IMR-90 (cell line): ENCODE measurements at regions not wholly inside any gene's neighbourhood (a gene's known extent, or its start where the extent isn't known, plus 50 kb on each side); places are given as distances from the start of the nearest gene placed in this dataset.
"Not testable (repeated sequence)": the region's sequence is repeated elsewhere in the genome, so short reads cannot be mapped to it uniquely, and the experiment has no call there.

Experiments
- ATAC-seq: fragments of 200-7000 bp; cut with Tn5 transposase; 2 replicates; pipeline ENCODE4 v1.9.1; 2020; ENCODE audit warnings: low read depth, mild to moderate bottlenecking, moderate library complexity
- BruUV-seq: library from RNA; stranded (reverse); fragments of 400-500 nt; replicated peaks from 2 replicates; lab custom pipeline; 2021; lab: Mats Ljungman, UMichigan
- CTCF ChIA-PET: fragments of 300-600 bp; formaldehyde crosslinking; extraction: SDS; loops from one replicate; lab custom pipeline; 2021; ENCODE audit warnings: antibody characterized with exemption; lab: Yijun Ruan, JAX
- POLR2A ChIA-PET: fragments of 300-600 bp; sonication (Branson Sonifier 250); formaldehyde crosslinking; loops from one replicate; lab custom pipeline; 2022; ENCODE audit warnings: antibody characterized with exemption; ENCODE audit not compliant: unreplicated experiment; lab: Charles Lee
- DNase-seq: peaks from one replicate; pipeline ENCODE4 v3.0.0; 2013
- H2AFZ ChIP-seq: replicated peaks from 2 replicates; pipeline ENCODE3; 2013; ENCODE audit warnings: low read length, mild to moderate bottlenecking; ENCODE audit not compliant: poor library complexity
- H2AK5ac ChIP-seq: 2 replicates; pipeline ENCODE4 v1.6.1; 2013; ENCODE audit warnings: low read depth, low read length, inconsistent platforms
- H2AK9ac ChIP-seq: replicated peaks from 2 replicates; pipeline ENCODE3; 2013; ENCODE audit warnings: mild to moderate bottlenecking, low read depth, low read length, moderate library complexity; ENCODE audit not compliant: poor library complexity
- H2BK120ac ChIP-seq: 2 replicates; pipeline ENCODE4 v1.6.1; 2013; ENCODE audit warnings: low read depth, low read length, inconsistent platforms
- H2BK15ac ChIP-seq: 3 replicates; pipeline ENCODE4 v1.6.1; 2013; ENCODE audit warnings: low read depth, low read length, inconsistent platforms
- H2BK20ac ChIP-seq: 2 replicates; pipeline ENCODE4 v1.6.1; 2013; ENCODE audit warnings: low read depth, mild to moderate bottlenecking, inconsistent platforms, low read length, moderate library complexity
- H2BK5ac ChIP-seq: 2 replicates; pipeline ENCODE4 v1.6.1; 2013; ENCODE audit warnings: mild to moderate bottlenecking, low read depth, low read length, inconsistent platforms; ENCODE audit not compliant: poor library complexity, severe bottlenecking
- H3K14ac ChIP-seq: replicated peaks from 2 replicates; pipeline ENCODE4 v1.6.1; 2013; ENCODE audit warnings: low read depth, low read length, inconsistent platforms
- H3K18ac ChIP-seq: 2 replicates; pipeline ENCODE4 v1.6.1; 2013; ENCODE audit warnings: low read depth, low read length, control low read depth
- H3K23ac ChIP-seq: 2 replicates; pipeline ENCODE4 v1.6.1; 2013; ENCODE audit warnings: low read depth, low read length, inconsistent platforms
- H3K27ac ChIP-seq: 2 replicates; pipeline ENCODE4 v1.5.1; 2013; ENCODE audit warnings: mild to moderate bottlenecking, control low read depth, low read length; ENCODE audit not compliant: insufficient read depth
- H3K27me3 ChIP-seq: 2 replicates; pipeline ENCODE4 v1.6.1; 2013; ENCODE audit warnings: low read length; ENCODE audit not compliant: control insufficient read depth, insufficient read depth
- H3K36me3 ChIP-seq: 2 replicates; pipeline ENCODE4 v1.6.1; 2013; ENCODE audit warnings: low read length, mixed read lengths; ENCODE audit not compliant: control insufficient read depth, insufficient read depth
- H3K4ac ChIP-seq: 2 replicates; pipeline ENCODE4 v1.6.1; 2013; ENCODE audit warnings: low read depth, low read length, inconsistent platforms
- H3K4me1 ChIP-seq: 2 replicates; pipeline ENCODE4 v1.6.1; 2013; ENCODE audit warnings: low read length, mixed read lengths; ENCODE audit not compliant: control insufficient read depth, insufficient read depth
- H3K4me2 ChIP-seq: 2 replicates; pipeline ENCODE4 v1.6.1; 2013; ENCODE audit warnings: low read depth, mild to moderate bottlenecking, control low read depth, low read length, moderate library complexity
- H3K4me3 ChIP-seq: 2 replicates; pipeline ENCODE4 v1.5.1; 2013; ENCODE audit warnings: low read depth, mild to moderate bottlenecking, control low read depth, low read length, moderate library complexity; ENCODE audit not compliant: insufficient read depth
- H3K56ac ChIP-seq: 2 replicates; pipeline ENCODE4 v1.6.1; 2013; ENCODE audit warnings: low read length, inconsistent platforms; ENCODE audit not compliant: insufficient read depth; ENCODE audit errors: extremely low read depth
- H3K79me1 ChIP-seq, 2 experiments: 2 replicates each; pipeline ENCODE4 v1.6.1; 2013; ENCODE audit warnings: low read length in 2 of 2, inconsistent platforms in 1 of 2, low read depth in 1 of 2
- H3K9ac ChIP-seq: 2 replicates; pipeline ENCODE4 v1.6.1; 2013; ENCODE audit warnings: low read depth, low read length, control low read depth
- H3K9me1 ChIP-seq: 2 replicates; pipeline ENCODE4 v1.6.1; 2013; ENCODE audit warnings: low read length, inconsistent platforms; ENCODE audit not compliant: insufficient read depth
- H3K9me3 ChIP-seq: 2 replicates; pipeline ENCODE4 v1.6.1; 2013; ENCODE audit warnings: low read length; ENCODE audit not compliant: control insufficient read depth, insufficient read depth
- H4K20me1 ChIP-seq: 2 replicates; pipeline ENCODE4 v1.6.1; 2013; ENCODE audit warnings: low read length, inconsistent platforms; ENCODE audit not compliant: insufficient read depth
- H4K5ac ChIP-seq: 2 replicates; pipeline ENCODE4 v1.6.1; 2013; ENCODE audit warnings: mild to moderate bottlenecking, low read depth, low read length, control low read depth
- H4K8ac ChIP-seq, 2 experiments: 2 replicates each; pipeline ENCODE4 v1.6.1; 2013; ENCODE audit warnings: low read depth in 2 of 2, low read length in 2 of 2, control low read depth in 1 of 2, inconsistent platforms in 1 of 2
- H4K91ac ChIP-seq: 2 replicates; pipeline ENCODE4 v1.6.1; 2013; ENCODE audit warnings: low read depth, low read length, inconsistent platforms; ENCODE audit not compliant: insufficient read depth
- CHD1 ChIP-seq: IDR thresholded peaks from 2 replicates; pipeline ENCODE4 v1.6.1; 2012; ENCODE audit warnings: low read depth, low read length, improper control_type of control experiment
- WGBS, 2 experiments: methylation state at CpG; one replicate each; pipeline versions ENCODE4 v1.1.5 to v1.1.7; 2013; ENCODE audit warnings: missing lambda C conversion rate in 2 of 2; ENCODE audit not compliant: insufficient read length in 1 of 2; ENCODE audit errors: extremely low coverage in 2 of 2; 5-methylcytosine and 5-hydroxymethylcytosine counted together
- dilution Hi-C: fragments of 300-500 bp; cut with HindIII; formaldehyde crosslinking; loops from one replicate; pipeline ENCODE4 v1.14.3; 2018; ENCODE audit warnings: low sequenced_read_pairs; ENCODE audit not compliant: unreplicated experiment
- in situ Hi-C: fragments of 300-500 bp; cut with MboI; formaldehyde crosslinking; loops from 3 replicates; pipeline ENCODE4 v1.14.3; 2019; ENCODE audit warnings: low sequenced_read_pairs, inconsistent platforms, mixed read lengths
- intact Hi-C: fragments of 100-400 bp; cut with micrococcal nuclease; formaldehyde crosslinking; loops from 2 replicates; pipeline ENCODE4 v1.10.0; 2022
- TF ChIP-seq, protein P1 (sequence below): conservative IDR thresholded peaks from 2 replicates; pipeline ENCODE4 v1.5.1; 2012; ENCODE audit warnings: mild to moderate bottlenecking, low read depth, low read length, improper control_type of control experiment

DNA sequence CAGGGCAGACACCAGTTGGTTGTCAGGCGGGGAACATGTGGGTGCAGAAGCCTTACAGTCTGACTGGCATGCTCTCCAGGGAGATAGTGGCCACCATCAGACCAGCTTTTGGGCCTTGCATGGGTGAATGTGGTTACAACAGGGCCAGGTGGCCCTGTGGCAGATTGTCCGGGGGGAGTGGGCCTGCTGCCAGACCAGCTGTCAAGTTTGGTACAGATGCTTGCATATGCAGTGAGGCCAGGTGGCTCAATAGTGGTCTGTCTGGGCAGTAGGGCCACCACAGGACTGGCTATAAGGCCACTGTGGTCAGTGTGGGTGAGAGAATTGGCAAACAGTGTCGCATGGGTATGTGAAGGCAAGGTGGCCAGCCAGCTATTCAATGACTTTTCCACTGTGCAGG is 148.7 kb downstream of the FAM174A start:
- H2AK5ac ChIP-seq = no peak overlapping the region
- H3K18ac ChIP-seq = no peak overlapping the region
- no peak overlapping the region for H4K91ac ChIP-seq
- H3K27ac ChIP-seq = no peak overlapping the region
- H3K9ac ChIP-seq = no peak overlapping the region
- H3K14ac ChIP-seq = no peak overlapping the region
- H3K9me3 ChIP-seq = no peaks in the 10 kb centered on the region; the same call in 1 of the 2 replicates
- ATAC-seq (no peak), DNase-seq (no peak)
- no peaks in the 10 kb centered on the region for H3K27me3 ChIP-seq
- ChIA-PET POLR2A (no interaction called here), CTCF (no interaction called here)
- intact Hi-C loops (no loop called here), in situ Hi-C loops (no loop called here), dilution Hi-C loops (no loop called here)
- H3K79me1 ChIP-seq = no peaks in the 10 kb centered on the region
- H2AK9ac ChIP-seq = peak overlapping the region; percentile 42
- H3K36me3 ChIP-seq = no peaks in the 10 kb centered on the region
- H3K4me2 ChIP-seq = no peak overlapping the region
- TF ChIP-seq CHD1 = no peak
- TF ChIP-seq, protein P1, sequence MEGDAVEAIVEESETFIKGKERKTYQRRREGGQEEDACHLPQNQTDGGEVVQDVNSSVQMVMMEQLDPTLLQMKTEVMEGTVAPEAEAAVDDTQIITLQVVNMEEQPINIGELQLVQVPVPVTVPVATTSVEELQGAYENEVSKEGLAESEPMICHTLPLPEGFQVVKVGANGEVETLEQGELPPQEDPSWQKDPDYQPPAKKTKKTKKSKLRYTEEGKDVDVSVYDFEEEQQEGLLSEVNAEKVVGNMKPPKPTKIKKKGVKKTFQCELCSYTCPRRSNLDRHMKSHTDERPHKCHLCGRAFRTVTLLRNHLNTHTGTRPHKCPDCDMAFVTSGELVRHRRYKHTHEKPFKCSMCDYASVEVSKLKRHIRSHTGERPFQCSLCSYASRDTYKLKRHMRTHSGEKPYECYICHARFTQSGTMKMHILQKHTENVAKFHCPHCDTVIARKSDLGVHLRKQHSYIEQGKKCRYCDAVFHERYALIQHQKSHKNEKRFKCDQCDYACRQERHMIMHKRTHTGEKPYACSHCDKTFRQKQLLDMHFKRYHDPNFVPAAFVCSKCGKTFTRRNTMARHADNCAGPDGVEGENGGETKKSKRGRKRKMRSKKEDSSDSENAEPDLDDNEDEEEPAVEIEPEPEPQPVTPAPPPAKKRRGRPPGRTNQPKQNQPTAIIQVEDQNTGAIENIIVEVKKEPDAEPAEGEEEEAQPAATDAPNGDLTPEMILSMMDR = no peak
- H2BK120ac ChIP-seq = no peak overlapping the region
- 100% methylated on average over 1 of the region's 3 CpGs; no CpG with 5 or more reads in 1 of the 2 experiments for WGBS, 2 experiments
- no peaks in the 10 kb centered on the region for H4K20me1 ChIP-seq
- H2AFZ ChIP-seq = no peak overlapping the region
- no peak overlapping the region for H2BK15ac ChIP-seq
- H4K5ac ChIP-seq = no peak overlapping the region
- no peak overlapping the region for H2BK5ac ChIP-seq
- no peak overlapping the region for H3K4me3 ChIP-seq
- H3K23ac ChIP-seq = no peak overlapping the region
- no peak overlapping the region for H3K4ac ChIP-seq
- H4K8ac ChIP-seq = no peak overlapping the region
- no TSS peak for BruUV-seq
- H3K56ac ChIP-seq = no peak overlapping the region
- H3K4me1 ChIP-seq = no peaks in the 10 kb centered on the region
- H3K9me1 ChIP-seq = no peaks in the 10 kb centered on the region
- H2BK20ac ChIP-seq = no peak overlapping the region

DNA sequence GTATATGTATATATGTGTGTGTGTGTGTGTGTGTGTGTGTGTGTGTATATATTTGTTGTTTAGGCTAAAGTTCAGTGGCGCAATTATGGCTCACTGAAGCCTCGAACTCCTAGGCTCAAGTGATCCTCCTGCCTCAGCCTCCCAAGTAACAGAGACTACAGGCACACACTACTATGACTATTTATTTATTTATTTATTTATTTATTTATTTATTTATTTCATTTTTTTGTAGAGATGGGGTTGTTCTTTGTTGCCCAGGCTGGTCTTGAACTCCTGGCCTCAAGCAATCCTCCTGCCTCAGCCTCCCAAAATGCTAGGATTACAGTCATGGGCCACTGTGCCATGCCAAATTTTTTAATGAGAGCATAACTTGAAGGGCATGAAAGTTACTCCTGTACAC is 149.9 kb downstream of the FAM174A start:
- H3K27me3 ChIP-seq, H2BK5ac ChIP-seq, CTCF ChIA-PET, H3K4me2 ChIP-seq, in situ Hi-C loops, H3K9me3 ChIP-seq, DNase-seq, H3K14ac ChIP-seq, H3K27ac ChIP-seq, H3K79me1 ChIP-seq, H3K56ac ChIP-seq, H3K23ac ChIP-seq, H4K91ac ChIP-seq, H2AK5ac ChIP-seq, H4K8ac ChIP-seq, ATAC-seq, H4K20me1 ChIP-seq, H2BK20ac ChIP-seq, intact Hi-C loops, H3K36me3 ChIP-seq, H2AFZ ChIP-seq, H4K5ac ChIP-seq, POLR2A ChIA-PET, H3K4me1 ChIP-seq, H3K9ac ChIP-seq, dilution Hi-C loops, H3K4ac ChIP-seq, H3K18ac ChIP-seq, H3K4me3 ChIP-seq, H2BK120ac ChIP-seq, H2AK9ac ChIP-seq, H2BK15ac ChIP-seq, BruUV-seq, H3K9me1 ChIP-seq: not testable (repeated sequence)
- WGBS, 2 experiments = no CpG with 5 or more reads among the region's 2 CpGs
